Liver (tissue), 7 donors: ENCODE measurements at regions not wholly inside any gene's neighbourhood (a gene's known extent, or its start where the extent isn't known, plus 50 kb on each side); places are given as distances from the start of the nearest gene placed in this dataset.
"Not testable (repeated sequence)": the region's sequence is repeated elsewhere in the genome, so short reads cannot be mapped to it uniquely, and the experiment has no call there.

ENCODE experiments used
- DNase-seq: peaks from one replicate; pipeline ENCODE4 v3.0.0-alpha.2; 2017; ENCODE audit warnings: low spot score
- H3K27ac ChIP-seq, 2 donors: one replicate each; pipeline ENCODE4 v1.7.0; 2013; ENCODE audit warnings: inconsistent platforms in 2 of 2, low read length in 2 of 2, control low read depth in 1 of 2, low read depth in 1 of 2, mild to moderate bottlenecking in 1 of 2
- H3K27me3 ChIP-seq, 4 donors: one replicate each; pipeline versions ENCODE4 v1.6.1 to v1.7.0; 2013; ENCODE audit warnings: low read length in 3 of 4, inconsistent platforms in 1 of 4, mild to moderate bottlenecking in 1 of 4, moderate library complexity in 1 of 4; ENCODE audit not compliant: control insufficient read depth in 4 of 4, insufficient read depth in 4 of 4
- H3K36me3 ChIP-seq, 4 donors: one replicate each; pipeline versions ENCODE4 v1.6.1 to v1.7.0; 2013; ENCODE audit warnings: low read length in 3 of 4, mild to moderate bottlenecking in 3 of 4, low read depth in 1 of 4, moderate library complexity in 1 of 4; ENCODE audit not compliant: control insufficient read depth in 4 of 4, insufficient read depth in 3 of 4
- H3K4me1 ChIP-seq, 4 donors: one replicate each; pipeline versions ENCODE4 v1.6.1 to v1.7.0; 2013; ENCODE audit warnings: low read length in 3 of 4, mild to moderate bottlenecking in 3 of 4, moderate library complexity in 1 of 4; ENCODE audit not compliant: control insufficient read depth in 4 of 4, insufficient read depth in 4 of 4
- H3K4me3 ChIP-seq, 3 donors: one replicate each; pipeline versions ENCODE4 v1.6.1 to v1.7.0; 2013; ENCODE audit warnings: low read length in 3 of 3, control low read depth in 1 of 3, low read depth in 1 of 3, mild to moderate bottlenecking in 1 of 3
- H3K9ac ChIP-seq, 2 donors: one replicate each; pipeline ENCODE4 v1.7.0; 2013; ENCODE audit warnings: low read length in 2 of 2, mild to moderate bottlenecking in 2 of 2, moderate library complexity in 2 of 2, control low read depth in 1 of 2, low read depth in 1 of 2
- H3K9me3 ChIP-seq, 4 donors: one replicate each; pipeline versions ENCODE4 v1.6.1 to v1.7.0; 2013; ENCODE audit warnings: low read length in 3 of 4; ENCODE audit not compliant: control insufficient read depth in 4 of 4
- FOXA2 ChIP-seq: IDR thresholded peaks from 2 replicates; pipeline ENCODE4 v1.6.1; 2016; ENCODE audit warnings: antibody characterized with exemption
- GABPA ChIP-seq, 2 donors: IDR thresholded peaks in 1 of 2; conservative IDR thresholded peaks in 1 of 2; 2 replicates each; pipeline ENCODE4 v1.6.1; 2016; ENCODE audit warnings: antibody characterized with exemption in 2 of 2, mild to moderate bottlenecking in 1 of 2, moderate library complexity in 1 of 2
- RXRA ChIP-seq, 2 donors: IDR thresholded peaks; 2 replicates each; pipeline ENCODE4 v1.6.1; 2017 to 2018; ENCODE audit warnings: antibody characterized with exemption in 2 of 2, mild to moderate bottlenecking in 1 of 2
- WGBS: extraction: QIAGEN DNeasy Blood & Tissue Kit; methylation state at CpG from one replicate; pipeline ENCODE4 v1.1.7; 2013; 5-methylcytosine and 5-hydroxymethylcytosine counted together
- TF ChIP-seq, protein P1 (sequence below): IDR thresholded peaks from 2 replicates; pipeline ENCODE4 v1.6.1; 2016; ENCODE audit warnings: antibody characterized with exemption, mild to moderate bottlenecking
- donor health status: healthy.
- donor health status: healthy.
- donor health status: healthy.
- donor health status: healthy.

DNA sequence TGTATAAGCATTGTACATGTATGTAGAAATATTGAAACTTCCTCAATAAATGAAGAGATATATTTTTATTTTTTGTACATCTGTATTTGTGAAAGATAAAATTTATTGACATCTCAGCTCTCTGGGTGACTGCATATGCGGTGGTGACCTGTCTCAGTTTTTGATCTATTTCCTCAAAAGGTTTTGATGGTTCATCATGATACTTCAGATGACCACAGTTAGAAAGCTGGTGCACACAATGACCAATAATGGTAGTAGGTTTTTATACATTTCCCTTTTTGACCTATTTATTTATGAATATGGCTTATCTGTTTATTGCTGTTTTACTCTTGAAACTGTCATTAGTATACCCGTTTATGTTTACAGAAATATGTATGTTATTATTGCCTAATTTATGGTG lies 549.6 kb upstream of the CHD1 start:
- H3K27me3 ChIP-seq, H3K9ac ChIP-seq, H3K9me3 ChIP-seq, H3K27ac ChIP-seq, H3K4me1 ChIP-seq, H3K4me3 ChIP-seq, DNase-seq, H3K36me3 ChIP-seq: not testable (repeated sequence)
- 68% methylated on average over 2 of the region's 2 CpGs for WGBS

DNA sequence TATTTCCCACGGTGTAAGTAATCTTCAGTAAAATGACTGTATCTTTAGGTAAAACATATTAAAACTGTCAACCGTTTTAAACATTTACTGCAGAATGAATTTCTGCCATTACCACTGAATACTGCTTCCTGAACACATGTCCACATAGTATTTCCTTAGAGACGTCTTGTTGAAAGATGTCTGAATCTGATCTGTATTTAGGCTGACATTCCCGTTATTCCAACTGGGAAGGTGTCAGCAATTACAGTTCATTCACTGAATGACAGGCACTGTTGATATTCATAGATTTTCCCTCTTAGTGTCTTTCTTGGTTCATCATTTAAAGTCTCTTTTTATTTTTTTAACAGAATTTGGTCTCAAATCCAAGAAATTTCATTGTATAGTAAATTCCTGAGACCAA lies 544.5 kb upstream of the CHD1 start:
- H3K9ac ChIP-seq, result not testable (repeated sequence)
- 64% methylated on average over 4 of the region's 4 CpGs for WGBS

DNA sequence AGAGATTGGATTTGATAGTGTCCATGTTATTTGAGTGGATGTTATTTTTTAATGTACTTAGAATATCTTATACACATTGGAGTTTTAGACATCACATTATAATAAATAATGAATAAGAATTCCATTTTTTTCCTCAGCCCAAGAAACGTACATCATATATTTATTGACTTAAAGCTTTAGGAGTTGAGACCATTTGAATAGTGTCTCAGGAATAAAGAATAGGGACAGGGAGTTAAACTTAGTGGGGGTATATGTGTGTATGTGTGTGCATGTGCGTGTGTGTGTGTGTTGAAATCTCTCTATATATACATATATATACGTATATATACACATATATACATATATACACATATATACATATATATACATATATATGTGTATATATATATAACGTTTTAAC lies 542.9 kb upstream of the CHD1 start:
- not testable (repeated sequence) for H3K27ac ChIP-seq, H3K27me3 ChIP-seq, H3K9ac ChIP-seq, H3K9me3 ChIP-seq, DNase-seq, H3K4me3 ChIP-seq, H3K36me3 ChIP-seq, H3K4me1 ChIP-seq
- WGBS, result 61% methylated on average over 4 of the region's 4 CpGs

More for the DNA sequence above, 544.5 kb upstream of the CHD1 start:
- not testable (repeated sequence) for H3K4me3 ChIP-seq, DNase-seq, H3K27ac ChIP-seq, H3K36me3 ChIP-seq, H3K4me1 ChIP-seq, H3K9me3 ChIP-seq, H3K27me3 ChIP-seq

DNA sequence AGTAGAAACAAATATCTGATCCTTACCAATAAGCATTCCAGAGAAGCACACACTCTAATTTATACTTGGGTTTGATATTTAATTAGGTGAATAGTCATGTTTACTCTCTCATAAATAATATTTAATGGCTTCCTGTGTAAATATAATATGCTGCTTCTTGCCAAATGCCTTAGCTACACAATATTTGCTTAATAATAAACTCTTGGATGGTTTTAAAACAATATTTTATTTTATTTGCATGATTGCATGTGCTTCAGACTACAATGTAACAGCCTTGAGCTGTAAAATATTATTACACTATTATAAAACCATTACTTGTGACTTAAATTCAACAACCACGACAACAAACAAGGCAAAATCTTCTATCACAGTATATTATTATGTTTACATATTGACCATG lies 542.4 kb upstream of the CHD1 start:
- not testable (repeated sequence) for H3K27ac ChIP-seq, H3K9me3 ChIP-seq, H3K4me3 ChIP-seq, DNase-seq, H3K4me1 ChIP-seq, H3K27me3 ChIP-seq, H3K9ac ChIP-seq, H3K36me3 ChIP-seq
- WGBS, result 66% methylated on average over 1 of the region's 1 CpG

DNA sequence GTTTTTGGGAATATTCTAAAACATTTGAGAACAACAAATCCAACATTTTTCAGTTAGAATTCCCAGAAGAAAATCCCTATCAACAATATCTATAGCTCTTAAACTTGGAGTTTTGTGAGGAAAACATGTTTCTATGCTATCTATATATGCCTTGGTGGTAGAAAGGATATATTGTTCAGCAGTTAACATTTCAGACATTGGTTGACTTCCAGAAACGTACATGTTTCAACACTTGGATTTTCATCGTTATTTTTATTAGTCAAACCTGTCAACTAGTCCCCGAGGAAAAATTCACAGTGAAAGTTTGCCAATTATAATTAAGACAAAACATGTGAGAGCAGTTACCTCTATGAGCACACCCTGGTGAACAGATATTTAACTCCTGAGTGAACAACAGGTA lies 541.8 kb upstream of the CHD1 start:
- not testable (repeated sequence) for H3K27ac ChIP-seq, DNase-seq, H3K9me3 ChIP-seq, H3K4me3 ChIP-seq, H3K4me1 ChIP-seq, H3K27me3 ChIP-seq, H3K36me3 ChIP-seq, H3K9ac ChIP-seq
- 67% methylated on average over 3 of the region's 3 CpGs for WGBS

DNA sequence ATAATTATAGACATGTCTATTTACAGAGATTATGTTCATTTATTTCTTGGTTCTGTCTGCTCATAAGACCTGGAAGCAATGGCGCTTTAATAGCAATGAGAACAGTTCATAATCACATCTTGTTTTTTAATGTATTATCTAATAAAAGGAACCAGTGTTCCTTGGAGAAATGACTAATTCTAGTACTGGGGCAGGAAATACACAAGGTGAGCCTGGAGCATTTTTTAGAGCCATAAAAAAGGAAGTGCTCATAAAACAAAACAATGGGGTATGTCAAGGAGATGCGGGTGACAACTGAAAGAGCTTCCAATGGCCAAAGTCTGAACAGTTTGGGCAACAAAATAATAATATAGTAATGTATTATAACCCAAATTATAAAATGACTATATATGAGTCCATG lies 531.9 kb upstream of the CHD1 start:
- TF ChIP-seq, protein P1, sequence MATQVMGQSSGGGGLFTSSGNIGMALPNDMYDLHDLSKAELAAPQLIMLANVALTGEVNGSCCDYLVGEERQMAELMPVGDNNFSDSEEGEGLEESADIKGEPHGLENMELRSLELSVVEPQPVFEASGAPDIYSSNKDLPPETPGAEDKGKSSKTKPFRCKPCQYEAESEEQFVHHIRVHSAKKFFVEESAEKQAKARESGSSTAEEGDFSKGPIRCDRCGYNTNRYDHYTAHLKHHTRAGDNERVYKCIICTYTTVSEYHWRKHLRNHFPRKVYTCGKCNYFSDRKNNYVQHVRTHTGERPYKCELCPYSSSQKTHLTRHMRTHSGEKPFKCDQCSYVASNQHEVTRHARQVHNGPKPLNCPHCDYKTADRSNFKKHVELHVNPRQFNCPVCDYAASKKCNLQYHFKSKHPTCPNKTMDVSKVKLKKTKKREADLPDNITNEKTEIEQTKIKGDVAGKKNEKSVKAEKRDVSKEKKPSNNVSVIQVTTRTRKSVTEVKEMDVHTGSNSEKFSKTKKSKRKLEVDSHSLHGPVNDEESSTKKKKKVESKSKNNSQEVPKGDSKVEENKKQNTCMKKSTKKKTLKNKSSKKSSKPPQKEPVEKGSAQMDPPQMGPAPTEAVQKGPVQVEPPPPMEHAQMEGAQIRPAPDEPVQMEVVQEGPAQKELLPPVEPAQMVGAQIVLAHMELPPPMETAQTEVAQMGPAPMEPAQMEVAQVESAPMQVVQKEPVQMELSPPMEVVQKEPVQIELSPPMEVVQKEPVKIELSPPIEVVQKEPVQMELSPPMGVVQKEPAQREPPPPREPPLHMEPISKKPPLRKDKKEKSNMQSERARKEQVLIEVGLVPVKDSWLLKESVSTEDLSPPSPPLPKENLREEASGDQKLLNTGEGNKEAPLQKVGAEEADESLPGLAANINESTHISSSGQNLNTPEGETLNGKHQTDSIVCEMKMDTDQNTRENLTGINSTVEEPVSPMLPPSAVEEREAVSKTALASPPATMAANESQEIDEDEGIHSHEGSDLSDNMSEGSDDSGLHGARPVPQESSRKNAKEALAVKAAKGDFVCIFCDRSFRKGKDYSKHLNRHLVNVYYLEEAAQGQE, result no peak
- TF ChIP-seq RXRA (IDR thresholded peaks at IDR 0.05) (no peak), GABPA (IDR thresholded peaks at IDR 0.05 in 1 of 2, conservative IDR thresholded peaks at IDR 0.05 in 1 of 2) (no peak), FOXA2 (no peak)
- no peaks in the 10 kb centered on the region for H3K36me3 ChIP-seq
- H3K4me3 ChIP-seq, result no peak overlapping the region
- no peaks in the 10 kb centered on the region for H3K27me3 ChIP-seq
- no peaks in the 10 kb centered on the region for H3K4me1 ChIP-seq
- H3K9me3 ChIP-seq, result no peaks in the 10 kb centered on the region
- H3K27ac ChIP-seq, result no peak overlapping the region
- no peak overlapping the region for H3K9ac ChIP-seq
- no peak for DNase-seq
- 75% methylated on average over 2 of the region's 2 CpGs for WGBS
